RWPE1 (cell line): ENCODE measurements at regions not wholly inside any gene's neighbourhood (a gene's known extent, or its start where the extent isn't known, plus 50 kb on each side); places are given as distances from the start of the nearest gene placed in this dataset.

Experiments used
- CTCF ChIA-PET: fragments of 350-600 bp; sonication (Branson Sonifier 250); formaldehyde crosslinking; extraction: SDS; loops from one replicate; lab custom pipeline; 2021; lab: Yijun Ruan, JAX
- POLR2A ChIA-PET: fragments of 400-600 bp; formaldehyde crosslinking; extraction: SDS; loops from one replicate; lab custom pipeline; 2020; ENCODE audit warnings: antibody characterized with exemption; ENCODE audit not compliant: low non-redundant PET; lab: Yijun Ruan, JAX
- DNase-seq: peaks from one replicate; pipeline ENCODE4 v3.0.0; 2012; ENCODE audit warnings: low spot score
- H3K27ac ChIP-seq: fragments of 450-650 bp; 2 replicates; pipeline ENCODE4 v1.5.1; 2017
- CTCF ChIP-seq: fragments of 450-650 bp; conservative IDR thresholded peaks from 2 replicates; pipeline ENCODE4 v1.5.1; 2017; ENCODE audit warnings: low read depth, mild to moderate bottlenecking

GRCh38 chr3:137947117-137947516 lies 62.8 kb upstream of the CLDN18 start:
- no peak for DNase-seq
- no peak for TF ChIP-seq CTCF
- no peak overlapping the region for H3K27ac ChIP-seq
- ChIA-PET POLR2A (no interaction called here), CTCF (interaction anchor here (0.6 to 1.8 kb wide), 6 partner anchors 105 to 1878 kb away, joined by 3 to 9 read pairs (median 4); no protein-coding TSS in a partner anchor)

GRCh38 chr3:137948400-137949072 lies 61.4 kb upstream of the CLDN18 start:
- no peak overlapping the region for H3K27ac ChIP-seq
- DNase-seq: no peak
- ChIA-PET CTCF (interaction anchor here (0.5 kb wide), 1 partner anchor 9 kb away, joined by 3 read pairs; no protein-coding TSS in a partner anchor), POLR2A (interaction anchor here (0.7 kb wide), 1 partner anchor 13 kb away, joined by 3 read pairs; no protein-coding TSS in a partner anchor)
- TF ChIP-seq CTCF: no peak

- no peak overlapping the region for H3K27ac ChIP-seq
- ChIA-PET CTCF (no interaction called here), POLR2A (no interaction called here)
- no peak for TF ChIP-seq CTCF
- no peak for DNase-seq
These were observed 51.3 kb upstream of the CLDN18 start for GRCh38 chr3:137958636-137959035.
